HL-60 (cell line): ENCODE measurements at regions not wholly inside any gene's neighbourhood (a gene's known extent, or its start where the extent isn't known, plus 50 kb on each side); places are given as distances from the start of the nearest gene placed in this dataset.

Source experiments
- POLR2AphosphoS5 ChIP-seq: IDR thresholded peaks from 2 replicates; pipeline ENCODE4 v1.6.1; 2012; ENCODE audit warnings: low read depth
- SPI1 ChIP-seq: IDR thresholded peaks from 2 replicates; pipeline ENCODE4 v1.6.1; 2012; ENCODE audit warnings: low read depth, mild to moderate bottlenecking, borderline replicate concordance
- TF ChIP-seq, protein P1 (sequence below): IDR thresholded peaks from one replicate; pipeline ENCODE4 v1.5.1; 2011; ENCODE audit warnings: low read length, control low read depth, inconsistent platforms; ENCODE audit not compliant: insufficient read depth
- TF ChIP-seq, protein P2 (sequence below): IDR thresholded peaks from 2 replicates; pipeline ENCODE4 v1.6.1; 2012; ENCODE audit warnings: low read depth; ENCODE audit not compliant: insufficient replicate concordance

DNA sequence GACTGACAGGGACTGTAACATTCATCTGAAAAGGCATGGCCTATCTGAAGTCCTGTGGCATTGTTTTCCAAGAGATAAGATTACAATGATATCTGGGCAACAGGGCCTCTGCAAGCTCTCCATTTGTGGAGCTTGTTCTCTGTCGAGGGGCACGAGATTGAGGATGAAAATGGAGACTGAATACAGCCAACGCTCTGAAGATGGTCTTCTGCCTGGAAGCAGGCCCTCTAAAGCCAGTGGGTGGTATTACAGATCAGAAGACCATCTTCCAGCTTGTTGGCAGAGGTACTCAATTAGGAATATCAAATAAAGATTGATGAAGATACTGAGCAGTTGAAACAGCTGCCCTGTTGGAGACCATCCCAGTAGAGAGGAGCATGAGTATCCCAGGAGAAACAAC, 288.2 kb downstream of the CENPW start:
- TF ChIP-seq, protein P1, sequence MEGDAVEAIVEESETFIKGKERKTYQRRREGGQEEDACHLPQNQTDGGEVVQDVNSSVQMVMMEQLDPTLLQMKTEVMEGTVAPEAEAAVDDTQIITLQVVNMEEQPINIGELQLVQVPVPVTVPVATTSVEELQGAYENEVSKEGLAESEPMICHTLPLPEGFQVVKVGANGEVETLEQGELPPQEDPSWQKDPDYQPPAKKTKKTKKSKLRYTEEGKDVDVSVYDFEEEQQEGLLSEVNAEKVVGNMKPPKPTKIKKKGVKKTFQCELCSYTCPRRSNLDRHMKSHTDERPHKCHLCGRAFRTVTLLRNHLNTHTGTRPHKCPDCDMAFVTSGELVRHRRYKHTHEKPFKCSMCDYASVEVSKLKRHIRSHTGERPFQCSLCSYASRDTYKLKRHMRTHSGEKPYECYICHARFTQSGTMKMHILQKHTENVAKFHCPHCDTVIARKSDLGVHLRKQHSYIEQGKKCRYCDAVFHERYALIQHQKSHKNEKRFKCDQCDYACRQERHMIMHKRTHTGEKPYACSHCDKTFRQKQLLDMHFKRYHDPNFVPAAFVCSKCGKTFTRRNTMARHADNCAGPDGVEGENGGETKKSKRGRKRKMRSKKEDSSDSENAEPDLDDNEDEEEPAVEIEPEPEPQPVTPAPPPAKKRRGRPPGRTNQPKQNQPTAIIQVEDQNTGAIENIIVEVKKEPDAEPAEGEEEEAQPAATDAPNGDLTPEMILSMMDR: no peak
- TF ChIP-seq, protein P2, sequence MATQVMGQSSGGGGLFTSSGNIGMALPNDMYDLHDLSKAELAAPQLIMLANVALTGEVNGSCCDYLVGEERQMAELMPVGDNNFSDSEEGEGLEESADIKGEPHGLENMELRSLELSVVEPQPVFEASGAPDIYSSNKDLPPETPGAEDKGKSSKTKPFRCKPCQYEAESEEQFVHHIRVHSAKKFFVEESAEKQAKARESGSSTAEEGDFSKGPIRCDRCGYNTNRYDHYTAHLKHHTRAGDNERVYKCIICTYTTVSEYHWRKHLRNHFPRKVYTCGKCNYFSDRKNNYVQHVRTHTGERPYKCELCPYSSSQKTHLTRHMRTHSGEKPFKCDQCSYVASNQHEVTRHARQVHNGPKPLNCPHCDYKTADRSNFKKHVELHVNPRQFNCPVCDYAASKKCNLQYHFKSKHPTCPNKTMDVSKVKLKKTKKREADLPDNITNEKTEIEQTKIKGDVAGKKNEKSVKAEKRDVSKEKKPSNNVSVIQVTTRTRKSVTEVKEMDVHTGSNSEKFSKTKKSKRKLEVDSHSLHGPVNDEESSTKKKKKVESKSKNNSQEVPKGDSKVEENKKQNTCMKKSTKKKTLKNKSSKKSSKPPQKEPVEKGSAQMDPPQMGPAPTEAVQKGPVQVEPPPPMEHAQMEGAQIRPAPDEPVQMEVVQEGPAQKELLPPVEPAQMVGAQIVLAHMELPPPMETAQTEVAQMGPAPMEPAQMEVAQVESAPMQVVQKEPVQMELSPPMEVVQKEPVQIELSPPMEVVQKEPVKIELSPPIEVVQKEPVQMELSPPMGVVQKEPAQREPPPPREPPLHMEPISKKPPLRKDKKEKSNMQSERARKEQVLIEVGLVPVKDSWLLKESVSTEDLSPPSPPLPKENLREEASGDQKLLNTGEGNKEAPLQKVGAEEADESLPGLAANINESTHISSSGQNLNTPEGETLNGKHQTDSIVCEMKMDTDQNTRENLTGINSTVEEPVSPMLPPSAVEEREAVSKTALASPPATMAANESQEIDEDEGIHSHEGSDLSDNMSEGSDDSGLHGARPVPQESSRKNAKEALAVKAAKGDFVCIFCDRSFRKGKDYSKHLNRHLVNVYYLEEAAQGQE: no peak
- TF ChIP-seq POLR2AphosphoS5: no peak
- TF ChIP-seq SPI1: no peak
